H9 (cell line): ENCODE measurements at regions not wholly inside any gene's neighbourhood (a gene's known extent, or its start where the extent isn't known, plus 50 kb on each side); places are given as distances from the start of the nearest gene placed in this dataset.

Experiments used
- DNase-seq: peaks from one replicate; pipeline ENCODE4 v3.0.0-alpha.2; 2017
- H2AFZ ChIP-seq: one replicate; pipeline ENCODE4 v1.6.1; 2013; ENCODE audit warnings: mild to moderate bottlenecking, low read length, control low read depth, moderate library complexity
- H2AK5ac ChIP-seq: 2 replicates; pipeline ENCODE4 v1.6.1; 2013; ENCODE audit warnings: low read length, control low read depth, mixed read lengths; ENCODE audit not compliant: insufficient read length
- H2BK120ac ChIP-seq: one replicate; pipeline ENCODE4 v1.6.1; 2013; ENCODE audit warnings: low read depth, mild to moderate bottlenecking, low read length, control low read depth, inconsistent platforms; ENCODE audit not compliant: poor library complexity, severe bottlenecking
- H2BK12ac ChIP-seq: 2 replicates; pipeline ENCODE4 v1.6.1; 2013; ENCODE audit warnings: low read length, control low read depth, mixed read lengths, low read depth; ENCODE audit not compliant: insufficient read length
- H2BK15ac ChIP-seq: 2 replicates; pipeline ENCODE4 v1.6.1; 2013; ENCODE audit warnings: low read depth, low read length, control low read depth
- H2BK20ac ChIP-seq: one replicate; pipeline ENCODE4 v1.6.1; 2013; ENCODE audit warnings: low read depth, mild to moderate bottlenecking, low read length, control low read depth, inconsistent platforms; ENCODE audit not compliant: poor library complexity, severe bottlenecking
- H2BK5ac ChIP-seq: 2 replicates; pipeline ENCODE4 v1.6.1; 2013; ENCODE audit warnings: low read length, control low read depth, mixed read lengths; ENCODE audit not compliant: insufficient read length
- H3K14ac ChIP-seq: 2 replicates; pipeline ENCODE4 v1.6.1; 2013; ENCODE audit warnings: low read length, control low read depth; ENCODE audit not compliant: insufficient read depth
- H3K18ac ChIP-seq: 2 replicates; pipeline ENCODE4 v1.6.1; 2013; ENCODE audit warnings: low read depth, mild to moderate bottlenecking, mixed read lengths, low read length, control low read depth; ENCODE audit not compliant: insufficient read length
- H3K23ac ChIP-seq: 2 replicates; pipeline ENCODE4 v1.6.1; 2013; ENCODE audit warnings: low read length, control low read depth, mixed read lengths, low read depth; ENCODE audit not compliant: insufficient read length
- H3K23me2 ChIP-seq: 2 replicates; pipeline ENCODE4 v1.6.1; 2013; ENCODE audit warnings: low read depth, mild to moderate bottlenecking, mixed read lengths, low read length, control low read depth; ENCODE audit not compliant: insufficient read length, poor library complexity, severe bottlenecking
- H3K27ac ChIP-seq: 2 replicates; pipeline ENCODE4 v1.5.1; 2013; ENCODE audit warnings: low read length, control low read depth, mixed read lengths, low read depth; ENCODE audit not compliant: insufficient read length
- H3K27me3 ChIP-seq: 2 replicates; pipeline ENCODE4 v1.6.1; 2013; ENCODE audit warnings: low read length, control low read depth, inconsistent platforms; ENCODE audit not compliant: insufficient read depth
- H3K4ac ChIP-seq: 2 replicates; pipeline ENCODE4 v1.6.1; 2013; ENCODE audit warnings: low read depth, mild to moderate bottlenecking, control low read depth, inconsistent platforms, low read length, moderate library complexity
- H3K4me1 ChIP-seq: 2 replicates; pipeline ENCODE4 v1.6.1; 2013; ENCODE audit warnings: low read length, control low read depth, inconsistent platforms; ENCODE audit not compliant: insufficient read depth
- H3K4me2 ChIP-seq: 2 replicates; pipeline ENCODE4 v1.6.1; 2013; ENCODE audit warnings: low read length, control low read depth, mixed read lengths; ENCODE audit not compliant: insufficient read length, insufficient read depth
- H3K56ac ChIP-seq: 2 replicates; pipeline ENCODE4 v1.6.1; 2013; ENCODE audit warnings: low read depth, mild to moderate bottlenecking, mixed read lengths, low read length, control low read depth; ENCODE audit not compliant: insufficient read length
- H3K79me1 ChIP-seq: 2 replicates; pipeline ENCODE4 v1.6.1; 2013; ENCODE audit warnings: low read depth, mild to moderate bottlenecking, moderate library complexity, low read length, control low read depth, inconsistent platforms; ENCODE audit not compliant: insufficient read depth, poor library complexity, severe bottlenecking
- H3K79me2 ChIP-seq: 2 replicates; pipeline ENCODE4 v1.6.1; 2013; ENCODE audit warnings: low read length, control low read depth, inconsistent platforms; ENCODE audit not compliant: insufficient read depth
- H3K9ac ChIP-seq: 2 replicates; pipeline ENCODE4 v1.6.1; 2013; ENCODE audit warnings: low read length, control low read depth, mixed read lengths; ENCODE audit not compliant: insufficient read length; ENCODE audit errors: extremely low read depth
- H3K9me3 ChIP-seq: one replicate; pipeline ENCODE4 v1.6.1; 2013; ENCODE audit warnings: low read depth, low read length, inconsistent platforms; ENCODE audit not compliant: control insufficient read depth
- H3T11ph ChIP-seq: one replicate; pipeline ENCODE4 v1.6.1; 2013; ENCODE audit warnings: mild to moderate bottlenecking, low read length, control low read depth, inconsistent platforms
- H4K20me1 ChIP-seq: one replicate; pipeline ENCODE4 v1.6.1; 2013; ENCODE audit not compliant: control insufficient read depth, insufficient read length, insufficient read depth
- H4K5ac ChIP-seq: 2 replicates; pipeline ENCODE4 v1.6.1; 2013; ENCODE audit warnings: low read depth, mild to moderate bottlenecking, mixed read lengths, low read length, control low read depth; ENCODE audit not compliant: insufficient read length
- H4K8ac ChIP-seq: replicated peaks from 2 replicates; pipeline ENCODE4 v1.6.1; 2013; ENCODE audit warnings: low read length, control low read depth, mixed read lengths, low read depth; ENCODE audit not compliant: insufficient read length
- H4K91ac ChIP-seq: 2 replicates; pipeline ENCODE4 v1.6.1; 2013; ENCODE audit warnings: low read depth, mild to moderate bottlenecking, moderate library complexity, mixed read lengths, low read length, control low read depth; ENCODE audit not compliant: insufficient read length
- H3K27ac Mint-ChIP-seq, 3 experiments: 2 replicates in 2 of 3; 3 replicates in 1 of 3; pipeline ENCODE4 v1.8.0; 2020 to 2021; ENCODE audit warnings: mixed read lengths in 3 of 3, mild to moderate bottlenecking in 1 of 3, moderate library complexity in 1 of 3
- H3K27me3 Mint-ChIP-seq: 2 replicates; pipeline ENCODE4 v1.8.0; 2021; ENCODE audit warnings: low read depth, mild to moderate bottlenecking, moderate library complexity, mixed read lengths
- H3K36me3 Mint-ChIP-seq, 3 experiments: 2 replicates in 2 of 3; 3 replicates in 1 of 3; pipeline ENCODE4 v1.8.0; 2020 to 2021; ENCODE audit warnings: low read depth in 3 of 3, mixed read lengths in 3 of 3; ENCODE audit not compliant: insufficient read depth in 1 of 3
- H3K4me1 Mint-ChIP-seq, 2 experiments: 2 replicates each; pipeline ENCODE4 v1.8.0; 2020; ENCODE audit warnings: mixed read lengths in 2 of 2
- H3K4me3 Mint-ChIP-seq, 2 experiments: 2 replicates in 1 of 2; 3 replicates in 1 of 2; pipeline ENCODE4 v1.8.0; 2020 to 2021; ENCODE audit warnings: mild to moderate bottlenecking in 2 of 2, mixed read lengths in 2 of 2, moderate library complexity in 1 of 2
- H3K9me3 Mint-ChIP-seq, 2 experiments: 2 replicates in 1 of 2; 3 replicates in 1 of 2; pipeline ENCODE4 v1.8.0; 2020; ENCODE audit warnings: mild to moderate bottlenecking in 2 of 2, mixed read lengths in 2 of 2, moderate library complexity in 1 of 2
- CTCF ChIP-seq: fragments of 200-600 bp; sonication (generic); conservative IDR thresholded peaks from 3 replicates; pipeline ENCODE4 v1.8.0; 2021; ENCODE audit warnings: antibody characterized with exemption, mild to moderate bottlenecking
- WGBS: extraction: QIAGEN DNeasy Blood & Tissue Kit; methylation state at CpG from one replicate; pipeline ENCODE4 v1.1.7; 2013; ENCODE audit warnings: missing lambda C conversion rate, low lambda C conversion rate, mixed read lengths; ENCODE audit not compliant: insufficient read length; ENCODE audit errors: extremely low coverage; 5-methylcytosine and 5-hydroxymethylcytosine counted together

DNA sequence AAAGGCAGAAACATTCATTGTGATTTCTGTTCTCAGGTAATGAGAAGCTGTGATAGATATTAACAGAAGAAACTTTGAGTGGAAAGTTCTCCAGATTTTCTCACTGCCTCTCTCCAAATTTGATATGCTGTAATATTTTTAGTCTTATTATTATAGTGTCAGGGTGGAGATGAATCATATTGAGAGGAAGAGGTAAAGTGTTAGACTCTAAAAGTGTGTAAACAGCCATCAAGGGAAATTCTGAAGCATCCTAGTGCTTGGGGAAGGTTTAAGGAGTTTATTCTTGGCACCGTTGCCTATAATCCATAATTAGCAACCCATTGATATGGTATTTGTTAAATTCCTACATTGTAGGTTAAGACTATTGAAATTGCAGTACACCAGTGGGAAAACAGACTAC is 104.7 kb upstream of the NABP1 start:
- Histone ChIP-seq H2BK12ac (no peak overlapping the region), H3K18ac (no peak overlapping the region), H3K4ac (no peak overlapping the region), H3K14ac (no peak overlapping the region), H3K4me2 (no peak overlapping the region), H3T11ph (no peak overlapping the region), H2BK20ac (no peak overlapping the region), H3K79me1 (no peaks in the 10 kb centered on the region), H3K9ac (no peak overlapping the region), H3K9me3 (no peaks in the 10 kb centered on the region), H4K5ac (no peak overlapping the region), H3K4me1 (no peaks in the 10 kb centered on the region), H2AK5ac (no peak overlapping the region), H3K27ac (no peak overlapping the region), H4K91ac (no peak overlapping the region), H2BK5ac (no peak overlapping the region), H3K79me2 (no peaks in the 10 kb centered on the region), H2BK15ac (no peak overlapping the region), H4K8ac (no peak overlapping the region), H2BK120ac (no peak overlapping the region), H4K20me1 (no peaks in the 10 kb centered on the region), H3K27me3 (no peaks in the 10 kb centered on the region), H3K56ac (no peak overlapping the region), H2AFZ (no peak overlapping the region), H3K23me2 (no peaks in the 10 kb centered on the region), H3K23ac (no peak overlapping the region)
- H3K36me3 Mint-ChIP-seq, result no peaks in the 10 kb centered on the region
- no peak overlapping the region for H3K4me3 Mint-ChIP-seq
- WGBS, result no CpG with 5 or more reads among the region's 1 CpG
- 0 out of 2 replicates have a peak, but pooled peaks cover 2% of the 10 kb centered on the region for H3K27me3 Mint-ChIP-seq
- no peak for DNase-seq
- H3K9me3 Mint-ChIP-seq, result no peaks in the 10 kb centered on the region; a peak in 1 of 5 replicates
- H3K27ac Mint-ChIP-seq, result no peak overlapping the region
- H3K4me1 Mint-ChIP-seq, result peaks cover 10 to 16% of the 10 kb centered on the region in 2 experiments
- TF ChIP-seq CTCF, result no peak
